ENCODE measurements at regions not wholly inside any gene's neighbourhood (a gene's known extent, or its start where the extent isn't known, plus 50 kb on each side); places are given as distances from the start of the nearest gene placed in this dataset.

DNA sequence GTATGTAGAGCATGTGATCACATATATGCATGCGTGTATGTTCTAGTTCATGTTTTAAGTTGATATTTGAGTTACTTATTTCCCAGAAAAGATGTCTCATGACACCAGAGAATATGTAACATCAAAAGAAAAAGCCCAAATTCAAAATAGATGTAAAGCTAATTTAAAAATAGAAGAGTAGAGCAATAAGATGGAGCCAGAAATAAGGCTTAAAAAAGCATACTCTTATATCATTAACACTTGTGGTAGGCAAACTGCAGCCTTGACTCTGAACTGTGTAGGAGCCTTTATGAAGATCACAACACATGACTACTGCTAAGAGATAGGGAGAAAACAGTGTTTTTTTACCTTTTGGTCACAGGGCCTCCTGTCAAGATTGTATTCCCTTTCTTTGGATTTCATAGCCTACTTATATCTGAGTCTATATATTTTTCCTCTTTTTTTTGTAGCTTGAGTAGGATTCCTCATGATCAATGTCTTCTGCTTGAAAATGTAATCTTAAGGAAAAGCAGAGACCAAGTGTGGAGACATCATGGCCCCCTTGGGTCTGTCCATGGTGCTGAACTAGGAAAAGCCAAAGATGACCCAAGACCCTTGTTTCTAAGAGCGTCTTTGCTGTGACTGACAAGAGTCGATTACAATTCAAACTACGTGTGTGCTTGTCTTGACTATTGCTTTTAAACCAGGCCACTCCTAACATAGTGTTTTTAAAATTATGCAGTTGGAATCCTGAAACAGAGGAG lies 390.4 kb downstream of the SHISA9 start:
- peak; percentile 4 for DNase-seq

DNA sequence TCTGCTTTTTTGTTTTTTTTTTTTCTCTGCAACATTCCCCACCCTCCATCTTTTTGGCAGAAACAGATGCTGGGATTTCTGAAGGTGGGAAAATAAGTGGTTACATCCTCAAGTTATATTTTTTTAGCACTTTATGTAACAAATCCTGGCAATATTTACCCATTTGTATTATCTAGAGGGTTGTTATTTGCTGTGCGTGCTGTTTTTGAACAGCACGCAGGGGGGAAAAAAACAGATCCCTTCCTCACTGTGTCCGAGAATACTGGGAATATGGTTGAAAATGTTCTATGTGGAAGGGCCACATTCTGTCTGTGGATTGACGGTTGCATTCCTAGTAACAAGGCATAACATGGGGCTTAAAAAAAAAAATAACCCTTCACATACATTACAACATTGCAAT lies 394.8 kb downstream of the SHISA9 start:
- no peak for DNase-seq

DNA sequence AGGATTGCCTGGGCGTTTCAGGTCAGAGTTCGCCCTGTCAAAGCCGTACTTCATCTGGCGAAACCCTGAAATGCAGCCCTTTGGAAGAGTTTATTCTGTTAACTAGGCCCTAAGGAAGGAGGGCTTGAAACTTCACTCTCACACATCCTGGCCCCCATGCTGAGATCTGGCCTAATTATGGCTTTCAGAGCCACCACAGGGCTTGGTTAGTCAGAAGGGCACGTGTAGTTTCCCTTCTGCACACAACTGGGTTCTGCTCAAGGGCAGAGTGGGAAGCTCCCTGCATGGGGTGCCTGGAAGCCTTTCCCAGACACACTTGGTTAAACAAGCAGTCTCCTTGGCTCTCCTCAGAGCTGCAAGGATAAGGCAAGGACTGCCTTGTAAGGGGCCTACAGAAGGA lies 397.3 kb downstream of the SHISA9 start:
- DNase-seq: no peak

DNA sequence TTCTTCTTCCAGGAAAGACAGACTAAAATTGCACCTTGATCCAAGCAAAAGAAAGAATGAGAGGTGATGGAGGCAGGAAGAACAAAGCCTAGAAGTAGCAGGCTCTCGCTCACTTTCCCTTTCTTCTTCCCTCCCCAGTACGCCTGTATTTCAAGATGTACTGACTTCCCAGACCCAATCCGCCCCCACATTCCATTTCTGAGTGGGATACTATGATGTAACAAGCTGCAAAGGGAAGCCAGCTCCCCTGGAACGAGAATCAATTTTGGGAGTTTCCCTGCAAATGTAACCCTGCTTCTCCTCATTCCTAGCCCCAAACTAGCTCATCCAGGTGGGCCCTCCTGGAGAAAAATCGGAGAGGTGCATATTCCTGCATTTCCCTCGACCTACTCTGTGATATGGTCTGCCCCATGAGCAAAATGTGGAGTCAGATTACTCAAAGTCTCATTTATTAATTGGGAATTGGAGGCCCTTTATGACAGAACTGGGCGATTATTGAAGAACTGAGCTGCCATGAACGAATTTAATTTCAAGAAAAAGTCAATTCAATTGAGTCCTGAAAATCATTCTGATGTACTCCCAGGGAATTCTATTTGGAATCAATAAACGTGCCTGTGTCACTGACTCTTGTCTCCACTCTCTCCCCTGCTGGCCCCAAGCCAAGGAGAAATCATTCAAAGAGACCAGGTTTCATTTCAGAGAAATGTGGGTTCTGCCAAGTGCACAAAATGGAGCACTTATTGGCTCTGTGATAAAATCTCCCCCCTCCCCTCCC lies 398.9 kb downstream of the SHISA9 start:
- no peak for DNase-seq

- no peak for DNase-seq
These were observed 403.8 kb downstream of the SHISA9 start for GRCh38 chr16:13305019-13305755.

DNA sequence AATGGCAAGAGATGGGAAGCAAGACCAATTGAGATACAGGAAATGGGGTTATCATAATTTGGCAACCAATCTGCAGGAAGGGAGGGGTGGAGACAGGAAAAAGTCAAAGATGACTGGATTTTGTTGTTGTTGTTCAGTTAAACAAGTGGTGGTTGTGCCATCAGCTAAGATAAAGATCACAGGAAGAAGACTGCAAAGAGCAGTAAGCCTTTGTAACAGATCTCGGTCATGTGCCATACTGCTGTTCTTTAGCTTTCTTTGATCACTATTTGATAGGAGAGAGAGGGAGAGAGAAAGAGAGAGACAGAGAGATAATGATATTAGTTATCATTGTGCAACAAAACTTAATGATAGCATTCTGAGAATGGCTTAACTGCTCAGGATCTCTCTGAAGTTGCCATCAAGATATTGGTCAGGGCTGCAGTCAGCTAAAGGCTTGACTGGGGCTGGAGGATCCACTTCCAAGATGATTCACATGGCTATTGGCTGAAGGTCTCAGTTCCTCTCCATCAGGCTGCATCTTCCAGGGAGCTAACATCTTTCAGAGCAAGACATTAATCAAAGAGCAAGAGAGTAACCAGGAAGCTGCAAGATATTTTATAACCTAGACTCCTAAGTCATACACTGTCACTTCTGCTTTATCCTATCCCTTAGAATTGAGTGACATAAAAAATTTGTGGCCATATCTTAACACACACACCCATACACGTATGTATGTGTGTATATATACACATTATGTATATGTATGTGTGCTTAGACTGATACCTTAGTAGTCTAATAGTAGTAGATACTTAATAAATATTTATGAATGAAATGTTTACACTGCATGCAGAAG lies 405.0 kb downstream of the SHISA9 start:
- DNase-seq: no peak

GRCh38 chr16:13307255-13307654 lies 405.9 kb downstream of the SHISA9 start:
- DNase-seq: no peak

DNA sequence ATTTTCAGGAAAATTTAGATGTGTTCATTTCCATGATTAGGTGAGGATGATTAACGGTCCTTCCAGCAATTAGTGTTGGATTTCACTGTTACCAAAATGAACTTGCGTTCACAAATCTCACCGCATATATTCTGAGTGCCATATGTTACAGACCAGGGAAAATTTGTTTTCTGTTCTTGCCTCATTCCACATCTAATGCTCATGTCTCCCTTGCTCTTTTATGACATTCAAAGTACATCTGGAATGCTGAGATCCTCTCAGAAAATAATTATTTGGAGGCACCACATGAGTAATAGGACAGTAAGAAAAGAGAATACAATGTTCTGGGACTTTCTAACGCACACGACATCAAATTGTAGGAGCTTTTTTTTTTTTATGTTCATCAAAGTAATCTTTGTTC lies 406.5 kb downstream of the SHISA9 start:
- no peak for DNase-seq

DNA sequence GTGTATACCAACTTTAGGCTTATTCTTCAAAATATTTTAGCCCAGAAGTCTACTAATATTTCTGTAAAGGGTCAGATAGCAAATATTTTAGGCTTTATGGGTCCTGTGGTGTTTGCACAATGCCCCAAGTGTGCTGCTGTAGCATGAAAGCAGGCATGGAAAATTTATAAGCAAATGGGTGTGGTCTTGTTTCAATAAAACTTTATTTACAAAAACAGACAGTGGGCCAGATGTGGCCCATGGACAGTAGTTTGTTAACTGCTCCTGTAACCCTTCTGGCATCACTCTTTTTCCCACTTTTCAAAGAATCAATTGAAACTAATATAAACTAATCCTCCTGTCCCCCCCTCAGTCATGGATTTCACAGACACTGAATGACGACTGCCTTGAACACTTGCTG lies 410.7 kb downstream of the SHISA9 start:
- DNase-seq: no peak

DNA sequence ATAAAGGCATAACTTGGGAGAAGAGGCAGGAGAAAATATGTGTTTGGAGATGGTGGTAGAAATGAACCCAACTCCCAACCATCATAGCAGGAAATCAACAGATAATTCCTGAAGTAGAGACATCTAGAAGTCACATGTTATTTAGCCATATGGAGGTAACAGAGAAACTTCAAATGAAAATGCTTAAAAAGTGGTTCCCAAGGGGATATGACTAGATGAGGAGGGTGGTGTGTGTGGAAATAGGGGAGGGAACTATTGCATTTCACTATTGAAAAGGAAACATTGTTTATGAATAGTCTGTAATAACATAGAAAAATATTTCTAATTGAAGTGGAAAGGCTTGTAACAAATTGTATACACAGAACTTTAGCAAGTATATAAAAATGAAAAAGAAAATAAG lies 412.0 kb downstream of the SHISA9 start:
- no peak for DNase-seq

- no peak for DNase-seq
These were observed 413.2 kb downstream of the SHISA9 start for GRCh38 chr16:13314633-13315032.

DNA sequence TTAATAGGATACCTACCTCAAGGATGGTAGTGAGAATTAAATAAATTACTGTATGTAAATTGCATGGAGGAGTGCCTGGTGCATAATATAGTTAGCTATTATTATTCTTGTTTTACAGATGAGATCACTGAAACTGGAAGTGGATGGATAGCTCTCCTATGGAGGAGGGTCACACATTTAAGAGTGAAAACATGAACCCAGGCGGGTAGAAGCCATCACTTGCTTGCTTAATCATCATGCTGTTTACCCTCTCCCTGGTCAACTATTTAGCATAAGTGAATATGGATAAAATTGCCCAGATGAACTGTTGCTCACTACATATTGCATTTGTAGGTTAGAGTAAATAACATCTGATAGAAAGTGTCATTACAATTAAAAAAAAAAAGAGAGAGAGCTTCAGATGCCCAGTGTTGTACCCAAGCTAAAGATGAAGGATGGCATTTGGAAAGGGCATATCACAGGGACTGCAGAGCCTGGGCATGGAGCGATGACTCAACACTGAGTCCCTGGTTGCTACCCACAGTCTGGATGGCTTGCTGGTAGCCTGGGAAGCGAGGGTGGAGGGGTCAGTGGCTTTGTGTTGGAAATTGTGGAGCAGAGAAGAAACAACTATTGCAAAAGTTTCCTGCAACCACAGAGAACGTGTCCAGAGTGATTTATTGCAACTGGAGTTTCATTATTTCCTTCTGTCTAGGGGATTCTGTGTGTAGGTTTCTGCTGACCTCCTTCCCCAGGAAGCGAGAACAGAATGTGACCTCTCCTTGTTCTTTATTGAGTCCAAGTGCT lies 414.4 kb downstream of the SHISA9 start:
- DNase-seq: no peak

GRCh38 chr16:13322336-13322735 lies 420.9 kb downstream of the SHISA9 start:
- DNase-seq: no peak

DNA sequence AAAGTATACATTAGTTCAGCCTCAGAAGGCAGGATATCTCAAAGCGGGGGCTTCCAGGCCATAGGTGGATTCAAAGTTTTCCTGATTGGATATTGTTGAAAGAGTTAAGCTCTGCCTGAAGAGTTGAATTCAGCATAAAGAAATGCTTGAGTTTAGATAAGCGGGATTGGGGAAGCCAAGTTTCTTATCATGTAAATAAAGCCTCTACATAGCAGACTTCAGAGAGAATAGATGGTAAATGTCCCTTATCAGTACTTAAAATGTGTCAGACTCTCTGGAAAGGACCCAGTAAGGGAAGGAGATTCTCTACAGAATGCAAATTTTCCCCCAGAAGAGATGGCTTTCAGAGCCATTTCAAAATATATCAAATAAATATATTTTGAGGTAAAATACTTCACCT lies 423.5 kb downstream of the SHISA9 start:
- DNase-seq: no peak

DNA sequence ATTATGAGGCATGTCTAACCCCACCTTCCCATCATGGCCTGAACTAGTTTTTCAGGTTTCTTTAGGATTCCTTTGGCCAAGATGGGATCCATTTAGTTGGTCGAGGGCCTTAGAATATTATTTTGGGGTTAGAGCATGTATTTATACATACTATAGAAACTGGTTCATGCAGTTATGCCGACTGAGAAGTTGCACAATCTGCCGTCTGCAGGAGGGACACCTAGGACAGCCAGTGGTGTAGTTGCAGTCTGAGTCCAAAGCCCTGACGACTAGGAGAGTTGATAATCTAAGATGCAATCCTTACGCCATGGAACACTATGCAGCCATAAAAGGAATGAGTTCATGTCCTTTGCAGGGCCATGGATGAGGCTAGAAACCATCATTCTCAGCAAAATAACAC lies 424.0 kb downstream of the SHISA9 start:
- DNase-seq: no peak

DNA sequence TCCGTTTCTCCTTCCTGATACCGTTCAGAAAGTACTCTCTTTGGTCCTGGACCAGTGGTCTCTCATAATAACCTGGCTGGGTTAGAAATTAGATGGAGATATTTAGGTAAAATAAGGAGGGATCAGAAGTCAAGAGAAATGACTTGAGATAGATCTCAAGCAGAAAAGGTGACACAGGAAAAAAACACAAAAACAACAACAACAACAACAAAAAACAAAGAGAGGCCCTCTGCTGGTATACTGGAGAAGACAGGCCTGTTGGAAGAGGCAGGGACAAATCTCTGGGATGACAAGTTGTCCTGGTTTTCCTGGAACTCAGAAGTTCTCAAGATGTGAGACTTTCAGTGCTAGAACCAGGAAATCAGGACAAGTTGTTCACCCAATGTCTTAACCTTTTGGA lies 430.5 kb downstream of the SHISA9 start:
- DNase-seq: no peak

DNA sequence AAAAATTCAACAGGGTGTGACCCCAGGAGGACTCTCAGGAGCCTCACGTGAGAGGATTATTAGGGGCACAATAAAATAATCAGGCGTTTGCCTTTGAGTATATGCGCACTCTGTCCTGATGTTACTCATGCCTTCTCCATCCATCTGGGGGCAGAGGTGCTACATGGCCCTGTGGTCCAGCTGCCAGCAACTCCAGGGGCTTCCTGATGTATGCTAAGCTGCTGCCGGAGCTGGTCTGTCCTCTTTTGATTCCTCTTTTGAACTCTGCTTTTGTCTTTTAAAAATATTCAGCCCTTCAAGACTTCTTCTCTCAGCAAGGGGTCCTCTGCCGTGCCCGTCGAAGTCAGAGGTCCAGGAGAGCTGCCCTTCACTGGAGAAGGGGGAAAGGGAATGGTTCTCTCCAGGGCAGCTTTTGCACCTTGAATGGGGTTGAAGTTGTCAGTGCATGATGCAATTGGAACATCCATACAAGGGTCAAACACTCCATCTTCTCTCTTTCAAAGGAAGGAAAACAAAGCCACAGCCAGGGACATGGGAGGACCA lies 431.4 kb downstream of the SHISA9 start:
- no peak for DNase-seq

- DNase-seq: no peak
These were observed 431.9 kb downstream of the SHISA9 start for GRCh38 chr16:13333336-13333735.

DNA sequence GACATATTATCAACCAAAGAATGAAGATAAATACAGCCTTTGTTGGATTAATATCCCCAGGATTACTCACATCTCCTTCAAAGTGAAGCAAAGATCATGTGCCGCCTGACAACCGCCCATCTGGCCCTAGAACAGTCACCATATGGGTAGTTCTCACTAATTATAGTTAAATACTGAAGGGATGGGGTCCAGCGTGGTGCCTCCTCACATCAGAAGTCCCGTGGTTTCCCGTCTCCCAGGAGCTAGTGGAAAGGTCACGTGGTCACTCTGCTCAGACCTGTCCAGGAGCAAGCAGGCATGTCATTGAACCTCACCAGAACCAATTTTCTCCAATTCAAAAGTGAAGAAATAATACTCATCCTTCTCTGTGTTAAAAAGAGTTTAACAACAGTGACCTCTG lies 434.5 kb downstream of the SHISA9 start:
- no peak for DNase-seq

DNA sequence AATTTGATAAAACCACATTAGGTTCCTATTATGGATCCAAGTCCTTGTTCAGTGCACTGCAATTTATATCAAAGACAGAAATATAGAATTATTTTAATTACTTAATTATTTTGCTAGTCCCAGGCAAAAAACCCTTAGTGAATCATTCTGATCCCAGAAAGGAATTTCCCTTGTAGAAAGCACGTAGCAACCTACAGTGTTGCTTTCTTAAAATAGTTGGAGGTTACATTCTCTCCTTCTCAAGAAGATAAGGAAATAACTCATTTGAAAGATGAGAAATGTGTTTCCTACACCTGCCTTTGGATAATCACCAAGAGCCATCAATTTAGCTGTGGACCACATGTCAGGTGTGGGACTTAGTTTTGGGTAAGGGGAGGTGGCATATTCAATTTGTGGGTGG lies 434.9 kb downstream of the SHISA9 start:
- no peak for DNase-seq

Data from right kidney (tissue), 1 donor.